ENCODE measurements at regions not wholly inside any gene's neighbourhood (a gene's known extent, or its start where the extent isn't known, plus 50 kb on each side); places are given as distances from the start of the nearest gene placed in this dataset.
"Not testable (repeated sequence)": the region's sequence is repeated elsewhere in the genome, so short reads cannot be mapped to it uniquely, and the experiment has no call there.

DNA sequence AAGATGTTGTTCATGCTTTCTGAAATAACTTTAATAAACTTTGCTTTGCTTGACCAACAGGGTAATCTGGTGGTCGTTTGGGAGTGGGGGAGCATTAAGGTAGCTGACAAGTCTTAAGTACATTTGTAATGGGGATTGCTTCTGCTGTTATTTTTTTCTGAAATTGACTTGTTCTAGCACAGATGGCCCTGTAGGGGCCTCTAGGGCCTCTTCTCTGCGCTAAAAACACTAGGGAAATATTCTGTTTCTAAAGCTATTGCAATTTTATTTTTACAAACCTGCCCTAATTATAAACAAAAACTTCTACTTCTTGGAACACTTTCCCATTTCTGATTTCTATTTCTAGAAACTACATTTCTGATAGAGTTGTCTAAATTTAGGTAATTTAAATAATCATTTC is 191.3 kb upstream of the KCNJ3 start:
- Histone ChIP-seq H3K4me3 (no peak overlapping the region), H3K27me3 (no peaks in the 10 kb centered on the region), H3K9me3 (no peaks in the 10 kb centered on the region), H3K36me3 (no peaks in the 10 kb centered on the region), H3K27ac (no peak overlapping the region), H3K4me1 (no peaks in the 10 kb centered on the region)
- TF ChIP-seq, protein P1, sequence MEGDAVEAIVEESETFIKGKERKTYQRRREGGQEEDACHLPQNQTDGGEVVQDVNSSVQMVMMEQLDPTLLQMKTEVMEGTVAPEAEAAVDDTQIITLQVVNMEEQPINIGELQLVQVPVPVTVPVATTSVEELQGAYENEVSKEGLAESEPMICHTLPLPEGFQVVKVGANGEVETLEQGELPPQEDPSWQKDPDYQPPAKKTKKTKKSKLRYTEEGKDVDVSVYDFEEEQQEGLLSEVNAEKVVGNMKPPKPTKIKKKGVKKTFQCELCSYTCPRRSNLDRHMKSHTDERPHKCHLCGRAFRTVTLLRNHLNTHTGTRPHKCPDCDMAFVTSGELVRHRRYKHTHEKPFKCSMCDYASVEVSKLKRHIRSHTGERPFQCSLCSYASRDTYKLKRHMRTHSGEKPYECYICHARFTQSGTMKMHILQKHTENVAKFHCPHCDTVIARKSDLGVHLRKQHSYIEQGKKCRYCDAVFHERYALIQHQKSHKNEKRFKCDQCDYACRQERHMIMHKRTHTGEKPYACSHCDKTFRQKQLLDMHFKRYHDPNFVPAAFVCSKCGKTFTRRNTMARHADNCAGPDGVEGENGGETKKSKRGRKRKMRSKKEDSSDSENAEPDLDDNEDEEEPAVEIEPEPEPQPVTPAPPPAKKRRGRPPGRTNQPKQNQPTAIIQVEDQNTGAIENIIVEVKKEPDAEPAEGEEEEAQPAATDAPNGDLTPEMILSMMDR (IDR thresholded peaks at IDR 0.05) = no peak
- no peak for TF ChIP-seq POLR2A (IDR thresholded peaks at IDR 0.05)
- DNase-seq = no peak

DNA sequence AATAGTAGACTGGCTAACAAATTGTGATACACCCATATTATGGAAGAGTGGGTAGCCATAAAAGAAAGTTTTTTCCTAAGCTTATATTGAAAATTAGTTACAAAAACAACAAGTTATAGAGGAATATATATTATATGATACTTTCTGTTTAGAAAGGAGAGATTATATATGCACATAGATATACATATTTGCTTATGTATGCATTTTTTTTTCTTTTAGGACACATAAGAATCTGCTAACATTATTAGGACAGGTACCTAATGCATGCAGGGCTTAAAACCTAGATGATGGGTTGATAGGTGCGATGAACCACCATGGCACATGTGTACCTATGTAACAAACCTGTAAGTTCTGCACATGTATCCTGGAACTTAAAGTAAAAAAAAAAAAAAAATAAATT is 179.6 kb upstream of the KCNJ3 start:
- H3K27ac ChIP-seq = no peak overlapping the region

DNA sequence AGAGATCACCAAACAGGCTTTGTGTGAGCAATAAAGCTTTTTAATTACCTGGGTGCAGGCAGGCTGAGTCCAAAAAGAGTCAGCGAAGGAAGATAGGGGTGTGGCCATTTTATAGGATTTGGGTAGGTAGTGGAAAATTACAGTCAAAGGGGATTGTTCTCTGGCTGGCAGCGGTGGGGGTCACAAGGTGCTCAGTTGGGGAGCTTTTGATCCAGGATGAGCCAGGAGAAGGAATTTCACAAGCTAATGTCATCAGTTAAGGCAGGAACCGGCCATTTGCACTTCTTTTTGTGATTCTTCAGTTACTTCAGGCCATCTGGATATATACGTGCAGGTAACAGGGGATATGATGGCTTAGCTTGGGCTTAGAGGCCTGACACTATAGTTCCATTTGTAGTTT is 177.5 kb upstream of the KCNJ3 start:
- not testable (repeated sequence) for H3K36me3 ChIP-seq, H3K4me1 ChIP-seq, H3K27ac ChIP-seq, H3K27me3 ChIP-seq, DNase-seq, H3K9me3 ChIP-seq, H3K4me3 ChIP-seq

More for the DNA sequence above, 179.6 kb upstream of the KCNJ3 start:
- DNase-seq = no peak
- Histone ChIP-seq H3K4me1 (no peaks in the 10 kb centered on the region), H3K36me3 (no peaks in the 10 kb centered on the region), H3K27me3 (no peaks in the 10 kb centered on the region), H3K9me3 (no peaks in the 10 kb centered on the region), H3K4me3 (no peak overlapping the region)
- TF ChIP-seq, protein P1 (IDR thresholded peaks at IDR 0.05) = no peak
- TF ChIP-seq POLR2A (IDR thresholded peaks at IDR 0.05) = no peak

DNA sequence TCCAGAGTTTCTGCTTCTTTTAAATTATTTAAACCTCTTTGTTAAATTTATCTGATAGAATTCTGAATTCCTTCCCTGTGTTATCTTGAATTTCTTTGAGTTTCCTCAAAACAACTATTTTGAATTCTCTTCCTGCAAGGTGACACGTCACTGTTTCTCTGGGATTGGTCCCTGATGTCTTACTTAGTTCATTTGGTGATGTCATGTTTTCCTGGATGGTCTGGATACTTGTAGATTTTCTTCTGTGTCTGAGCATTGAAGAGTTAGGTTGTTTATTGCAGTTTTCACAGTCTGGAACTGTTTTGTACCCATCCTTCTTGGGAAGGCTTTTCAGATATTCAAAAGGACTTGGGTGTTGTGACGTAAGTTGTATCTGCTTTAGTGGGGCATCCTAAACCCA is 172.3 kb upstream of the KCNJ3 start:
- no peak overlapping the region for H3K4me3 ChIP-seq
- H3K9me3 ChIP-seq = no peaks in the 10 kb centered on the region
- no peaks in the 10 kb centered on the region for H3K27me3 ChIP-seq
- no peak for DNase-seq
- H3K27ac ChIP-seq = no peak overlapping the region
- H3K36me3 ChIP-seq = no peaks in the 10 kb centered on the region
- TF ChIP-seq, protein P1 (IDR thresholded peaks at IDR 0.05) = no peak
- TF ChIP-seq POLR2A (IDR thresholded peaks at IDR 0.05) = no peak
- H3K4me1 ChIP-seq = no peaks in the 10 kb centered on the region

DNA sequence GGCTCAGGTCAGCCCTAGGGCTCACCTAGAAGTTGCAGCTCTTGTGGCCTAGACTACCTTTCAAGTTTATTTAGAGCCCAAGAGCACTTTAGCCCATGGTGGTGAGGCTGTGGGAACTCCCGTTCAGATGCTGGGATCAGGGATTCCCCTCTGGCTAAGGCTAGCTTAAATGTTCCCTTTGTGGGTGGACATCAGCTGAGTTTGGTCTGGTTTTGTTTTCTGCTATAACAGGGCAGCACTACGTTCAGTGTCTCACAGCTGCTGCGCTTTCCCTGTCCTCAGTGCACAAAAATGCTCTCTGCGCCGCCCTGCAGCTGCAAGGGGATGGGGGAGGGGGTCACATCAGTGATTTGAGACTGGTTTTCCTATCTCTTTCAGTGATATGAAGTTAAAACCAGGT is 170.5 kb upstream of the KCNJ3 start:
- H3K27ac ChIP-seq = no peak overlapping the region
- no peaks in the 10 kb centered on the region for H3K36me3 ChIP-seq
- no peak overlapping the region for H3K4me3 ChIP-seq
- H3K9me3 ChIP-seq = no peaks in the 10 kb centered on the region
- no peaks in the 10 kb centered on the region for H3K27me3 ChIP-seq
- no peaks in the 10 kb centered on the region for H3K4me1 ChIP-seq
- TF ChIP-seq, protein P1 (IDR thresholded peaks at IDR 0.05) = no peak
- DNase-seq = no peak

DNA sequence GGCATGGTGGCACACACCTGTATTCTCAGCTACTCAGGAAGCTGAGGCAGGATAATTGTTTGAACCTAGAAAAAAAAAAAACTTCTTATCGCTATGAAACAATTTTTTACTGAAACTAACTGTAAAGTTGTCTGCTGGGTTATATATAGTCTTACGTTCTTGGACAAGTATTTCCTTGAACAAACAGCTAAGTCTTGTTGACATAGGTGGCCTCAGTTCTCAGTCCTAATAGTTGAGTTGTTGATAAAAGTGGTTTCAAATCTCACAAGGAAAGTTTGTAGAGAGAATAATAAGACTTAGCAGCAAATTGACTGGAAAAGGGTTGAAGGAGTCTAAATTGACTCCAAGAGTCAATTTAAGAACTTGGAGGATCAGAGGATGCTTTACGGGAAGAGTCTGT is 166.5 kb upstream of the KCNJ3 start:
- Histone ChIP-seq H3K27ac (no peak overlapping the region), H3K36me3 (no peaks in the 10 kb centered on the region), H3K4me3 (no peak overlapping the region), H3K4me1 (no peaks in the 10 kb centered on the region), H3K9me3 (no peaks in the 10 kb centered on the region), H3K27me3 (no peaks in the 10 kb centered on the region)
- no peak for TF ChIP-seq POLR2A (IDR thresholded peaks at IDR 0.05)
- TF ChIP-seq, protein P1 (IDR thresholded peaks at IDR 0.05) = no peak
- no peak for DNase-seq
